Loucy (cell line): ENCODE measurements at regions not wholly inside any gene's neighbourhood (a gene's known extent, or its start where the extent isn't known, plus 50 kb on each side); places are given as distances from the start of the nearest gene placed in this dataset.

ENCODE experiments used
- CTCF ChIP-seq: fragments of 200-600 bp; sonication (generic); conservative IDR thresholded peaks from 2 replicates; pipeline ENCODE4 v1.5.1; 2014; ENCODE audit warnings: mild to moderate bottlenecking, antibody characterized with exemption, low read length
- EZH2phosphoT487 ChIP-seq: fragments of 200-600 bp; IDR thresholded peaks from 2 replicates; pipeline ENCODE4 v1.6.1; 2018; ENCODE audit warnings: antibody characterized with exemption, mild to moderate bottlenecking, moderate library complexity, borderline replicate concordance

- TF ChIP-seq CTCF (no peak), EZH2phosphoT487 (no peak)
Measured at GRCh38 chr5:124064956-124065355, 553.0 kb downstream of the CSNK1G3 start.
